ENCODE measurements at regions not wholly inside any gene's neighbourhood (a gene's known extent, or its start where the extent isn't known, plus 50 kb on each side); places are given as distances from the start of the nearest gene placed in this dataset.
"Not testable (repeated sequence)": the region's sequence is repeated elsewhere in the genome, so short reads cannot be mapped to it uniquely, and the experiment has no call there.

DNA sequence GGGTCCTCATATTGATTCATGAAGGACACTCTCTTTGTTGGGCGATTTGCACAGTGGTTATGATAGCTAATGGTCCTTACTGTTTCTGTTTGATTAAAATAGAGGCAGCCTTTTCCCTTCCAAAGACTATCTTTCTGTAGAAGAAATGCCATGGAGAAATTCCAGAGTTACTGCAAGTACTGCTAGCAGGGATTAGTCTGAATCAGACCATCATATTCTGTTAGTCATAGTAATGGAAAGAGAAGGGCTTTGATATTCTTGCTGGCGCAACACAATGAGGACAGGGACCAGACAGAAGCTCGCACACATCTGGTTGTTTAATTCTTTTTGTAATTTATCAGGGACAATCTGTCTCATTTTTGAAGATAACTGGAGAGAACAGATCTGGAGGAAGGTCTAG, 304.5 kb upstream of the FZD8 start:
- no peak for DNase-seq

GRCh38 chr10:35942057-35942456, 300.0 kb upstream of the FZD8 start:
- DNase-seq = no peak

DNA sequence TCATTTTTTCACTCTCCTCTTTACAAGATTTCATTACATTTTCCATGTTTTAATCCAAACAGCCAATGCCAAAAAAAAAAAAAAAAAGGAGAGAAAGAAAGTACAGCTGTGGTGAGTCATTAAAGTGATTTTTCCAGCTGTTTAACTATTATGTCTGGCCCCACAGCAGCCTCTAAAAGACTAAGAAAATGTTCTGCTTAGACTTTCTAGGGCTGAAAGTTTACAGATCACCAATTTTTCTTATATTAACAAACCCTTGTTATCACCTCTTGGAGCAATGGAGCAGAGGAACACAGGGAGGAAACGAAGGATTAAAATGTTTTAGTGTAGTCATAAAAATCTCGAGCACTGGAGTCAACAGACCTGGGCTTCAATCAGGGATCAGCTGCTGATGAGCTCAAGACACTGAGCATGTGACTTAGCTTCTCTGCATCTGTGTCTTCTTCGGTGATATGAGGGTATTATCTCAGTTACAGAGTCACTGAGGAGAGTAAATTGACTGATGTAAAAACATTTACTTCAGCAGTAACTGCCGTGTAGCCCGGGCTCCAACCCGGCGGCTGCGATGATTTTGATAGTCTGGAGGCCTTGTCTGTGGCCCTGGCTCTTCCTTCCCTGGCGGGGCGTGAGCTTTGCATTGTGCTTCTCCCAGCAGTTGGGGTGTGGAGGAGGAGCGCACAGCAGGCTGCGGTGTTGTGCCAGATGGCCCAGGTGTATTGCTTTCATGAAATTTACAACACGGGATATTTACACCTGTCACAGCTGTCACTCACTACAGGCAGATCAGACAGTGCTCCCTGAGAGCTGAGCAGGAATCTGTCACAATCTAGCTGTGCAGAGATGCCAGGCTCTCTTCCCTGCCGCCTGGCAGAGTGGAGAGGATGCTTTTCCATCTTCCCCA, 298.3 kb upstream of the FZD8 start:
- no peak for DNase-seq

- no peak for DNase-seq
Measured at GRCh38 chr10:35938160-35938559, 296.1 kb upstream of the FZD8 start.

- DNase-seq = no peak
Measured at GRCh38 chr10:35937546-35937945, 295.4 kb upstream of the FZD8 start.

DNA sequence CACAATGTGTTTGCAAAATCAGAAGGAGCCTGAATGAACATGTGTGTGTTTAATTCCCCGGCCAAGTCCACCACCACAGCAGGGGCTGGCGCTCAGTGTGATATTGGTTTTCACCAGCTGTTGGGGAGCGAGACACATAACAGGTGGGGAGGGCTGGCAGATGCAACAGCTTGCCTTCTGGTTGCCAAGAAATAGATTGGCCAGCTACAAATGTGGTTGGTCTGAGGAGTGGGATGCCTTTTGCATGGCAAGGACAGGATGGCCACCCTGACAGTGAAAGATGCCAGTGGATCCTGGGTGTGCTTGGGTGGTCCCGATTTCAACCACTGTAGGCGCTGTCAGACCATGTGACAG, 292.5 kb upstream of the FZD8 start:
- DNase-seq = no peak

GRCh38 chr10:35933940-35934641, 292.0 kb upstream of the FZD8 start:
- DNase-seq = no peak

DNA sequence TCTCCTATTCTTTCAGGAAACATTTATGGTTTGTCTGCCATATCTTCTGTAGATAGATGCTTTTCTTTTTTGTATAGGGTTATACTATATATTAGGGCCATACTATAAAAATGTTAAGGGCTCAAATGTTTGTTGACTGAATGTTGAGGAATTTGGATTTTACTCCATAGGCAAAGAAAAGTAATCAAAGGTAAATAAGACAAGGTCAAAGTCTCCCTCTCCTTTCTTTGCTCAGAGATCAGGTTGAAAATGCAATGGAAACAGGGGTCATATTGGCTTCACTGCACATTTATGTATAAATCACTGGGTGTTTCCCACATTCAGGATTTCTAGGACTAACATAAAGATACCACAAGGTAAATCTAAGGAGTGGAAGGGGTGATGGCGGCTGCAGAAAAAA, 291.4 kb upstream of the FZD8 start:
- DNase-seq = no peak

- not testable (repeated sequence) for DNase-seq
Measured at GRCh38 chr10:35929962-35930361, 287.9 kb upstream of the FZD8 start.

GRCh38 chr10:35928748-35929147, 286.7 kb upstream of the FZD8 start:
- no peak for DNase-seq

DNA sequence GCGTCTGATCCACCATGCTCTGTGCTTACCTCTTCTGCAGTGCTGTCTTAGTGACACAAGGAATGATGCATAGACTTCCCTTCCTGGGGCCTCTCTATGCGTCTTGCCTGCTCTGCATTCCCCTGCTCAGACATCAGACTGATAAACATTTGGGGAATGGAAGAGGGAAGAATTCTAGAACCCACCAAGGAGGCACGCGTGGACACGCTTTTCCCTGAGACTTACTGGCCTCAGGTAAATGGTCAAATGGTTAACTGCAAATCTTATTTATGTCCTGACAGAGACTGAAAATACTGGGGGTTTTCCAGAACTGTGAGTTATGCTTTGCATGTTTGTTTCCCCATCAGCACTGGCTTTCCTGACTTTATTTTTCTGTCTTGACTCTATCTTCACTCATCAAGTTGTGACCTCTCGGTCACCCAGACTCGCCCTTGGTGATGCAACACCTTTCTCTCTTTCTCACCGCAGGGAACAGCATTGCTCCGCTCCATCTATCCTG, 285.9 kb upstream of the FZD8 start:
- DNase-seq = no peak

- no peak for DNase-seq
Measured at GRCh38 chr10:35927341-35927740, 285.2 kb upstream of the FZD8 start.

GRCh38 chr10:35926846-35927245, 284.8 kb upstream of the FZD8 start:
- no peak for DNase-seq

GRCh38 chr10:35925493-35925892, 283.4 kb upstream of the FZD8 start:
- no peak for DNase-seq

DNA sequence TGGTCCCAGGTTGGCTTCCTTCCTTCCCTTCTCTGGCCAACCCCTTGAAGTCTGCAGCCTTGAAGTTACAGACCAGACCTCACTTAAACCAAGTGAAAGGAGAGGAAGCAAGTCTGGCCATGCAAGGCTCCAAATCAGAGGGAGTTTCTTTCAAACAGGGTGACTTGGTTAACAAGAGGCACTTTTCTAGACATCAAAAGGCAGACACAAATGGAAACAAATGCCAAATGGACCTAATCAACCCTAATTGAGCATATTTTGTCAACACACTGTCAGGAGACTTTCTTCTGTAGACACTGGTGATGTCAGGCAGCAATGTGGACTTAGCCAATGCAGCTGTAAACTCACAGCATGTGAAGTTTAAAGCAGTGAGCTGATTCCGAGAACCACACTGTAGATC, 282.7 kb upstream of the FZD8 start:
- no peak for DNase-seq

GRCh38 chr10:35922876-35923600, 280.9 kb upstream of the FZD8 start:
- DNase-seq = no peak

- DNase-seq = no peak
Measured at GRCh38 chr10:35921866-35922350, 279.8 kb upstream of the FZD8 start.

- DNase-seq = peak in 1 of 58 donors; percentile 3
Measured at GRCh38 chr10:35916791-35917190, 274.7 kb upstream of the FZD8 start.

DNA sequence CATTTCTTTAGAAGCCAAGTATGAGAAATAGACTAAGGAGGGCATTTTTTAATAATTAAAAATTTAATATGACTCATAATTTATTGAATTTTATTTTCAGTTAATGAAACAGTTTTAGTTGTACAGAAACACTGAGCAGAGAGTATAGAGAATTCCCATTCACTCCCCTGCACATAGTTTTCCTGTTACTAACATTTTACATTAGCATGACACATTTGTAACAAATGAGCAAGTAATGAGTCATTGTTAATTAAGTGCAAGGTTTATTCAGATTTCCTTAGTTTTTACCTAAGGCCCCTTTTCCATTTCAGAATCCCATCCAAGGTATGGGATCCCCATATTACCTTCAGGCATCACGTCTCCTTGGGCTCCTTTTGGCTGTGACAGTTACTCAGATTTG, 271.5 kb upstream of the FZD8 start:
- DNase-seq = no peak

GRCh38 chr10:35912615-35913569, 270.8 kb upstream of the FZD8 start:
- no peak for DNase-seq

GRCh38 chr10:35911954-35912353, 269.9 kb upstream of the FZD8 start:
- DNase-seq = no peak

Measured in anterior cingulate cortex (tissue), 58 donors.